Panc1 (cell line): ENCODE measurements at regions not wholly inside any gene's neighbourhood (a gene's known extent, or its start where the extent isn't known, plus 50 kb on each side); places are given as distances from the start of the nearest gene placed in this dataset.

ENCODE experiments used
- CTCF ChIP-seq: fragments of 450-650 bp; IDR thresholded peaks from 2 replicates; pipeline ENCODE4 v1.5.1; 2017; ENCODE audit warnings: mild to moderate bottlenecking
- POLR2AphosphoS5 ChIP-seq: IDR thresholded peaks from 2 replicates; pipeline ENCODE4 v1.6.1; 2012; ENCODE audit warnings: mild to moderate bottlenecking, low read depth, low read length, moderate library complexity
- TCF7L2 ChIP-seq: IDR thresholded peaks from 2 replicates; pipeline ENCODE4 v1.6.1; 2011; ENCODE audit warnings: mild to moderate bottlenecking, low read depth, low read length, inconsistent platforms
- TF ChIP-seq, protein P1 (sequence below), 2 experiments: IDR thresholded peaks; 2 replicates each; pipeline ENCODE4 v1.6.1; 2011 to 2012; ENCODE audit warnings: low read depth in 2 of 2, control low read depth in 1 of 2, low read length in 1 of 2, mild to moderate bottlenecking in 1 of 2, moderate library complexity in 1 of 2; ENCODE audit not compliant: insufficient read depth in 1 of 2

DNA sequence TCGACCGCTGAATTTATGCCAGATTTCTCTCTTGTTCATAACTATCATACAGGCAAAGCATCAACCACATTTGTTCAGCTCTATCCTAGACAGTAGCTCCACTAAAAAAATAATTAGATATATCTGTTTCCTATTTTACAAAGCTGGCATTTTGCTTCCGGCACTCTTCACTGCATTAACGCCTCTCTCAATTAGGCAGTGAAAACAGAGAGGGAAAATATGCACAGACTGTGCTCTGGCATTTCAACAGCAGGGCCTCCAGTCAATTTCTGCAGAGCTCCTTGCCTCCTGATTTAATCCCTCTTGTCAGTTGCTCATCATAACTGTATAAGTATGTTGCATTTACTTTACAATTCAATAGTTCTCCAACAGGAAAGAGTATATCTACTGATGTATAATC, 666.9 kb upstream of the INTU start:
- TF ChIP-seq CTCF, result no peak
- no peak for TF ChIP-seq POLR2AphosphoS5
- no peak for TF ChIP-seq TCF7L2
- TF ChIP-seq, protein P1, sequence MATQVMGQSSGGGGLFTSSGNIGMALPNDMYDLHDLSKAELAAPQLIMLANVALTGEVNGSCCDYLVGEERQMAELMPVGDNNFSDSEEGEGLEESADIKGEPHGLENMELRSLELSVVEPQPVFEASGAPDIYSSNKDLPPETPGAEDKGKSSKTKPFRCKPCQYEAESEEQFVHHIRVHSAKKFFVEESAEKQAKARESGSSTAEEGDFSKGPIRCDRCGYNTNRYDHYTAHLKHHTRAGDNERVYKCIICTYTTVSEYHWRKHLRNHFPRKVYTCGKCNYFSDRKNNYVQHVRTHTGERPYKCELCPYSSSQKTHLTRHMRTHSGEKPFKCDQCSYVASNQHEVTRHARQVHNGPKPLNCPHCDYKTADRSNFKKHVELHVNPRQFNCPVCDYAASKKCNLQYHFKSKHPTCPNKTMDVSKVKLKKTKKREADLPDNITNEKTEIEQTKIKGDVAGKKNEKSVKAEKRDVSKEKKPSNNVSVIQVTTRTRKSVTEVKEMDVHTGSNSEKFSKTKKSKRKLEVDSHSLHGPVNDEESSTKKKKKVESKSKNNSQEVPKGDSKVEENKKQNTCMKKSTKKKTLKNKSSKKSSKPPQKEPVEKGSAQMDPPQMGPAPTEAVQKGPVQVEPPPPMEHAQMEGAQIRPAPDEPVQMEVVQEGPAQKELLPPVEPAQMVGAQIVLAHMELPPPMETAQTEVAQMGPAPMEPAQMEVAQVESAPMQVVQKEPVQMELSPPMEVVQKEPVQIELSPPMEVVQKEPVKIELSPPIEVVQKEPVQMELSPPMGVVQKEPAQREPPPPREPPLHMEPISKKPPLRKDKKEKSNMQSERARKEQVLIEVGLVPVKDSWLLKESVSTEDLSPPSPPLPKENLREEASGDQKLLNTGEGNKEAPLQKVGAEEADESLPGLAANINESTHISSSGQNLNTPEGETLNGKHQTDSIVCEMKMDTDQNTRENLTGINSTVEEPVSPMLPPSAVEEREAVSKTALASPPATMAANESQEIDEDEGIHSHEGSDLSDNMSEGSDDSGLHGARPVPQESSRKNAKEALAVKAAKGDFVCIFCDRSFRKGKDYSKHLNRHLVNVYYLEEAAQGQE (IDR thresholded peaks at IDR 0.05; ENCODE audit: insufficient read depth in 1 of 2, low read depth in 2 of 2, low read length in 1 of 2), result no peak
